A549 (cell line): ENCODE measurements at regions not wholly inside any gene's neighbourhood (a gene's known extent, or its start where the extent isn't known, plus 50 kb on each side); places are given as distances from the start of the nearest gene placed in this dataset.

Experiments
- CBX2 ChIP-seq: fragments of 200-600 bp; sonication (generic); IDR thresholded peaks from 2 replicates; pipeline ENCODE4 v1.6.1; 2016; ENCODE audit warnings: low read depth, mild to moderate bottlenecking, borderline replicate concordance
- CEBPB ChIP-seq, 2 experiments: fragments of >200 bp in 1 of 2; sonication (Bioruptor Twin) in 1 of 2; formaldehyde crosslinking in 1 of 2; IDR thresholded peaks; 2 replicates each; pipeline ENCODE4 v1.6.1; 2012 to 2016
- EP300 ChIP-seq, 2 experiments: fragments of >200 bp; sonication (Bioruptor Twin); formaldehyde crosslinking; IDR thresholded peaks; 2 replicates in 1 of 2; 3 replicates in 1 of 2; pipeline ENCODE4 v1.6.1; 2016 to 2017
- MAFK ChIP-seq: fragments of 450-650 bp; IDR thresholded peaks from 2 replicates; pipeline ENCODE4 v1.6.1; 2014; ENCODE audit not compliant: partially characterized antibody
- MAZ ChIP-seq: fragments of 150-350 bp; IDR thresholded peaks from 2 replicates; pipeline ENCODE4 v1.6.1; 2014; ENCODE audit warnings: antibody characterized with exemption, low read depth, low read length, borderline replicate concordance
- NFE2L2 ChIP-seq: fragments of 150-350 bp; conservative IDR thresholded peaks from 2 replicates; pipeline ENCODE4 v1.6.1; 2014; ENCODE audit warnings: low read length
- RAD21 ChIP-seq, 2 experiments: fragments of >200 bp in 1 of 2; sonication (Bioruptor Twin) in 1 of 2; formaldehyde crosslinking in 1 of 2; IDR thresholded peaks in 1 of 2; conservative IDR thresholded peaks in 1 of 2; 2 replicates in 1 of 2; 3 replicates in 1 of 2; pipeline ENCODE4 v1.6.1; 2012 to 2018; ENCODE audit warnings: inconsistent platforms in 1 of 2
- RNF2 ChIP-seq: fragments of 200-600 bp; sonication (generic); IDR thresholded peaks from 2 replicates; pipeline ENCODE4 v1.6.1; 2016; ENCODE audit warnings: low read depth, mild to moderate bottlenecking, antibody characterized with exemption, moderate library complexity, borderline replicate concordance
- SMC3 ChIP-seq: fragments of >200 bp; sonication (Bioruptor Twin); formaldehyde crosslinking; IDR thresholded peaks from 3 replicates; pipeline ENCODE4 v1.6.1; 2018; ENCODE audit warnings: inconsistent platforms
- TF ChIP-seq, protein P1 (sequence below): fragments of >200 bp; sonication (Bioruptor Twin); formaldehyde crosslinking; IDR thresholded peaks from 3 replicates; pipeline ENCODE4 v1.5.1; 2016
- TF ChIP-seq, protein P2 (sequence below): IDR thresholded peaks from 2 replicates; pipeline ENCODE4 v1.6.1; 2012

DNA sequence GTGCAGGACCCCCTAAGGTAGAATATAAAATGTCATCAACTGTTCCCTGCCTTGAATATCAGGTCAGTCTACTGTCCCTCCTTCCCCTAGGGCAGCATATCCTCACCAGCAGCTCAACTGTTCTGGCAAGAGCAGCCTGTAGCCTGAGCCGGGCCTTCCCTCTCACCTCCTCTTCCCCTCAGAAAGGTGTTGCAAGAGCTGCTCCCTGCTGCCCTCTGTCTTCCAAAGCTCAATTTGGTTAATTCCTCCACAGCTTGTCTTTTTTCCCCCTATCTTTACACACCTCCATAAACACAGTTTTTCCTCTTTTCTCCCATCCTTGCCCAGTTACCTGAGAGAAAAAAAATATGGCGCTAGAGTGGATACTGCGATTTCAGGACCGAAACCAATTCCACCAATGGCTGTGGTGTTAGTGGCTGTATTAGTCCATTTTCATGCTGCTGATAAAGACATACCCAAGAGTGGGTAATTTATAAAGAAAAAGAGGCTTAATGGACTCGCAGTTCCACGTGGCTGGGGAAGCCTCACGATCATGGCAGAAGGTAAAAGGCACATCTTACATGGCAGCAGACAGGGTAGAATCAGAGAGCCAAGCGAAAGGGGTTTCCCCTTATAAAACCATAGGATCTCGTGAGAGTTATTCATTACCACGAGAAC, 184.7 kb downstream of the MREG start:
- TF ChIP-seq, protein P1, sequence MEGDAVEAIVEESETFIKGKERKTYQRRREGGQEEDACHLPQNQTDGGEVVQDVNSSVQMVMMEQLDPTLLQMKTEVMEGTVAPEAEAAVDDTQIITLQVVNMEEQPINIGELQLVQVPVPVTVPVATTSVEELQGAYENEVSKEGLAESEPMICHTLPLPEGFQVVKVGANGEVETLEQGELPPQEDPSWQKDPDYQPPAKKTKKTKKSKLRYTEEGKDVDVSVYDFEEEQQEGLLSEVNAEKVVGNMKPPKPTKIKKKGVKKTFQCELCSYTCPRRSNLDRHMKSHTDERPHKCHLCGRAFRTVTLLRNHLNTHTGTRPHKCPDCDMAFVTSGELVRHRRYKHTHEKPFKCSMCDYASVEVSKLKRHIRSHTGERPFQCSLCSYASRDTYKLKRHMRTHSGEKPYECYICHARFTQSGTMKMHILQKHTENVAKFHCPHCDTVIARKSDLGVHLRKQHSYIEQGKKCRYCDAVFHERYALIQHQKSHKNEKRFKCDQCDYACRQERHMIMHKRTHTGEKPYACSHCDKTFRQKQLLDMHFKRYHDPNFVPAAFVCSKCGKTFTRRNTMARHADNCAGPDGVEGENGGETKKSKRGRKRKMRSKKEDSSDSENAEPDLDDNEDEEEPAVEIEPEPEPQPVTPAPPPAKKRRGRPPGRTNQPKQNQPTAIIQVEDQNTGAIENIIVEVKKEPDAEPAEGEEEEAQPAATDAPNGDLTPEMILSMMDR, result peak; percentile 54
- no peak for TF ChIP-seq MAZ
- no peak for TF ChIP-seq RNF2
- TF ChIP-seq MAFK, result no peak
- peak; percentile 70 to 96; a peak in 3 of 4 replicates for TF ChIP-seq CEBPB (IDR thresholded peaks at IDR 0.05)
- no peak for TF ChIP-seq CBX2
- no peak for TF ChIP-seq NFE2L2
- TF ChIP-seq, protein P2, sequence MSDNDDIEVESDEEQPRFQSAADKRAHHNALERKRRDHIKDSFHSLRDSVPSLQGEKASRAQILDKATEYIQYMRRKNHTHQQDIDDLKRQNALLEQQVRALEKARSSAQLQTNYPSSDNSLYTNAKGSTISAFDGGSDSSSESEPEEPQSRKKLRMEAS, result no peak
- TF ChIP-seq EP300 (IDR thresholded peaks at IDR 0.05), result no peak
- TF ChIP-seq SMC3, result peak; percentile 71
- TF ChIP-seq RAD21 (conservative IDR thresholded peaks at IDR 0.05 in 1 of 2, IDR thresholded peaks at IDR 0.05 in 1 of 2), result peak; percentile 65 to 70
